HEK293T (cell line): ENCODE measurements at regions not wholly inside any gene's neighbourhood (a gene's known extent, or its start where the extent isn't known, plus 50 kb on each side); places are given as distances from the start of the nearest gene placed in this dataset.

Source experiments
- BHLHE40 ChIP-seq: fragments of 450-650 bp; IDR thresholded peaks from 2 replicates; pipeline ENCODE4 v1.6.1; 2016; ENCODE audit warnings: mild to moderate bottlenecking, moderate library complexity, borderline replicate concordance
- ELF4 ChIP-seq: fragments of 450-650 bp; IDR thresholded peaks from 2 replicates; pipeline ENCODE4 v1.6.1; 2017; ENCODE audit warnings: antibody characterized with exemption
- FOXA1 ChIP-seq: fragments of 450-650 bp; IDR thresholded peaks from 2 replicates; pipeline ENCODE4 v1.6.1; 2016; ENCODE audit warnings: mild to moderate bottlenecking
- FOXK2 ChIP-seq: fragments of 450-650 bp; IDR thresholded peaks from 2 replicates; pipeline ENCODE4 v1.6.1; 2016; ENCODE audit warnings: mild to moderate bottlenecking
- FOXM1 ChIP-seq: fragments of 450-650 bp; IDR thresholded peaks from 2 replicates; pipeline ENCODE4 v1.6.1; 2017; ENCODE audit warnings: mild to moderate bottlenecking, borderline replicate concordance
- SUZ12 ChIP-seq: fragments of 450-650 bp; IDR thresholded peaks from 2 replicates; pipeline ENCODE4 v1.6.1; 2016; ENCODE audit warnings: mild to moderate bottlenecking
- TARDBP ChIP-seq: fragments of 450-650 bp; IDR thresholded peaks from 2 replicates; pipeline ENCODE4 v1.6.1; 2016

- TF ChIP-seq FOXK2, result no peak
- TF ChIP-seq SUZ12, result no peak
- no peak for TF ChIP-seq TARDBP
- TF ChIP-seq FOXM1, result no peak
- no peak for TF ChIP-seq FOXA1
- TF ChIP-seq BHLHE40, result no peak
- no peak for TF ChIP-seq ELF4
Observed at GRCh38 chr4:147137280-147137679, 191.6 kb upstream of the TTC29 start.
